ENCODE measurements at regions not wholly inside any gene's neighbourhood (a gene's known extent, or its start where the extent isn't known, plus 50 kb on each side); places are given as distances from the start of the nearest gene placed in this dataset.

DNA sequence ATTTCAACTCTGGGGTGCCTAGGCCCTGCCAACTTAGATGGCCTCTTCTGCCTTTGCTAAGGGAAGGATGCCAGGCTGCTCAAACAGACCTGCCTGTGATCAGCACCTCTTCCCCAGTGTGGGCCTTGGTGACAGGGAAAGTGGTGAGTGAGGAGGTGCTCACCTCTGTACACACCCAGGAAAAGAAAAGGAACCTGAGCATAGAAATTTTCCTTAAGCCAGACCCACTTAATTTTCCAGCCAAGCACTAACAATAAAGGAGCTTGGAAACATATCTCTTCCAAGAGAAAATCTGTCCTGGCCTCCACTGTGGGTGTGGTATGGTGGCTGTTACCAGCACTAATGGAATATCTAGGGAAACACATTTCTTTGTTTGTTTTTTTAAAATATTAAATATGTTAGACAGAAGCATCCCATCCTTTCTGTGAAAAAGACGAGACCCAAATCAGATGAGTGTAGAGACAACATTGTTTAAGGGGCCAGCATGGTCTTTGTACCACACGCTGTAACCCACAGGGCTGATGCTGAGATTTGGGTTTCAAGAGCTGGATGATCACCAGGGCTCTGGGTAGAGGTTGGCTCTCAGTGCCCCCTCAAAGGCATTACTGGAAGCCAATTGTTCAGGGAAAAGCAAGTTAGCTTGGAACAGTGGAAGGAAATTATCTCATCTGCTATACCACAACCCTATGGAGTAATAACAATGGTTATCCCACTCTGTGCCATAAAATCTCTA, 472.2 kb downstream of the INSC start:
- no peak for DNase-seq

GRCh38 chr11:15589070-15589626, 474.4 kb downstream of the INSC start:
- DNase-seq = no peak

DNA sequence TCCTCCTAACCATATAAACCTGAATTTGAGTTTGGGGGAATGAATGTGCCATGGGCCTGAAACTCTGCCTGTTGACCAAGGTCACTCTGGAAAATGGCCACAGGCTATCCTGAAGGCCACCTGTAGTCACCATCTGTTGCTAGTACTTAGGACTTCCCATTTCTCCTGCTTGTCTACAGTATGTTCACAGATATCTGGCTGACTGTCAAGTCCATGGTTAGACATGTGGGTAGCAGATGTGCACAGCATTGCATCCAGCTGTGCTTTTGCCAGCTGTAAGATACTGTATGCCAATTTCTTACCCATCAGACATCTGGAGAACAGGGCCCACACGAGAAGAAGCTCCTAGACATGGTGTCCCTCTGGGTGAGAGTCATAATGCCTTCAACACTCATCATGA, 475.4 kb downstream of the INSC start:
- no peak for DNase-seq

DNA sequence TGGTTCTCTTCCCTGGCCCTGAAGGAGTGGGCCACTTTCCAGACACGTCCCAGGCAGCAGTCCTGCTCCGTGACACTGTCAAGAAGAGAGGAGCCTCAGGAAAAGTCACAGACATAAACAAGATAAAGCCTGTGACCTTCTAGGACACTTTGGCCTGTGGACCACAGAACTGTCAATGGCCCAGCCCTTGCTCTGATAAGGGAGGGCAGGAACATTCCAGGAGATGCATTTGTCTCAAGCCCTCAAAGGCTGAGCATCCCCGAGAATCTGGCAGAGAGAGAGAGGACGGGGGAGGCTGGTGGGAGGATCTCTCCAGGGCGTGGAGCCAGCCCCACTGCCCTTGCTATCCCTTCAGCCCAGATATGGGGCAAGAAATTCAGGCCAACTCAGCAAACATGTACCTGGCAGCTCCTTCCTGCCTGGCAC, 476.4 kb downstream of the INSC start:
- no peak for DNase-seq

GRCh38 chr11:15594607-15595006, 479.9 kb downstream of the INSC start:
- no peak for DNase-seq

GRCh38 chr11:15599376-15599775, 484.7 kb downstream of the INSC start:
- DNase-seq = no peak

DNA sequence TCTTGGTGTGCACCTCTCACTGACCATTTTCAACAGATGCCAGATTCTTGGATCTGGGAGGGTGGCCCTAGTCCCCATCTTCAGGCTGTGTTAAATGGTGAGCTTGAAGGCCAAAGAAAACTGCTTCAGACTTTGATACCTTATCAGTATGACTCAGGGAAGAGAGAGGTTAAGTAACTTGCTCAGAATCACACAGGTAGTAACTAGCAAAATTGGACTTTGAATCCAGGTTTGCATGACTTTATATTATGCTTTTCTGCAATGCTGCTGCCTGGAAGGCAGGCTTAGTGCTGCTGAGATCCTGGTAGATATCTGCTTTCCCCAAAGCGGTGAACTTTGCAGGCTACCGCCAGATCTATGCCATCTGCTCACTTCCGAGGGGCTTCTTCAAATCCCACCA, 487.3 kb downstream of the INSC start:
- no peak for DNase-seq

DNA sequence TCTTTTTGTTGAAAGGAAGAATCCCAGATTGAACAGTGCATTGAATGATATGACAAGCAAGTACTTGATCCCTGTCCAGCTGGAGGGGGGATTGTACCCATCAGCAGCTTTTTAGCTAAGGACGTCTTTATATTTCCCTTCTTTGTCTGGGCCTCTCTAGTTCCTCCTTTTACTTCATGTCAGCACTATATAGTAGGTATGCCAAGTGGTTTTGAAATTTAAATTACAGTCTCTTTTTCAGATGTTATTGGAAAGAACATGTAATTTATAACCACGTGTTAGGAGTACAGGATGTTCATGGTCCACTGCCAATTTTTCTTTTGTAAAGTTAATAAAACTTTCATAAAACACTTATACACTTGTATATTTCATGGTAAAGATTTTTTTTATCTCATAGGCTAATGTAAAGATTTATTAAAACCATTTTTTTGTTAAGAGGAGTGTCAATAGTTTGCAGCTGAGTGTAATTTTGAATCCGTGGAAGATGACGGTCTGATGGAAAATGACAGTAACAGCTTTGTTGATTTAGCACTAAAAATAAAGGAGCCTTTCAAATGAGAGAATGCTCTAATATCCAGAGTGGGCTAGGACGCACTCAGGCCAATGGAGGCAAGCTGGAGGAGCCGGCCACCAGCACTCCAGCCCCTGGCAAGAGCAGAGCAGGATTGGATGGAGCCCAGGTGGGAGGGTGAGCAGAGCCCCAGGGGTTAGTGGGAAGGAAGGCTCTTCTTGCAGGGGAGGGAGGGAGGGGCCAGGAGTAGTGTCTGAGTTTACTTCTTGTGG, 488.3 kb downstream of the INSC start:
- no peak for DNase-seq

GRCh38 chr11:15605094-15605493, 490.4 kb downstream of the INSC start:
- no peak for DNase-seq

- no peak for DNase-seq
Observed at GRCh38 chr11:15607361-15608036, 492.8 kb downstream of the INSC start.

DNA sequence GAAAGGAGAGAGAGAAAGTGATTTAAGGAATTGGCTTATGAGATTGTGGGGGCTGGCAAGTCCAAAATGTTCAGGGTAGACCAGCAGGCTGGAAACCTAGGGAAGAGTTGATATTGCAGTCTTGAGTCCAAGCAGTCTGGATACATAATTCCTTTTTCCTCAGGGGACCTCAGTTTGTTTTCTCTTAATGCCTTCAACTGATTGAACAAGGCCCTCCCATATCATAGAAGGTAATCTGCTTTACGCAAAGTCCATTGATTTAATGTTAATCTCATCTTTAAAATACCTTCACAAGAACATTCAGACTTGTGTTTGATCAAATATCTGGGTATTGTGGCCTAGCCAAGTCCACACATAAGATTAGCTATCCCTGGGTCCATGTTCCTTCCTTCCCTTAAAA, 494.7 kb downstream of the INSC start:
- DNase-seq = no peak

DNA sequence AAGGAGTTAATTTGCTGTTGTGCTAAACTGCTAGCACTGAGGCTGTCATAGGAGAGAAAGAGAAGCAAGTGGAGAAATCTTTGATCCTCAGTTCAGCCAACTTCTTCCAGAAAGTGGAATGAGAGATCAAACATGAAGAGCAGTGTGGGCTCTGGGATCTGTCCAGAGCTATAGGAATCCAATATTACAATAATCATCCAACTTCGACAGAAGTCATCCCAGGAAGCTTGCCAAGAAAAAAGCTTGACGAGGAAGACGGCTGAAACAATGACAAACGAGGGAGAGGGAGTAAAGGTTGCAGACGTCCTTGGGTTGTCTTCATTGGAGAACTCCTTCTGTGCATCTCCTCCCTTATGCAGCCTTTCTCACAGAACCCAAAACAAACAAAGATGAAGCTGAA, 496.2 kb downstream of the INSC start:
- DNase-seq = no peak

- DNase-seq = no peak
Observed at GRCh38 chr11:15613251-15613650, 498.5 kb downstream of the INSC start.

GRCh38 chr11:15613789-15614188, 499.1 kb downstream of the INSC start:
- no peak for DNase-seq

DNA sequence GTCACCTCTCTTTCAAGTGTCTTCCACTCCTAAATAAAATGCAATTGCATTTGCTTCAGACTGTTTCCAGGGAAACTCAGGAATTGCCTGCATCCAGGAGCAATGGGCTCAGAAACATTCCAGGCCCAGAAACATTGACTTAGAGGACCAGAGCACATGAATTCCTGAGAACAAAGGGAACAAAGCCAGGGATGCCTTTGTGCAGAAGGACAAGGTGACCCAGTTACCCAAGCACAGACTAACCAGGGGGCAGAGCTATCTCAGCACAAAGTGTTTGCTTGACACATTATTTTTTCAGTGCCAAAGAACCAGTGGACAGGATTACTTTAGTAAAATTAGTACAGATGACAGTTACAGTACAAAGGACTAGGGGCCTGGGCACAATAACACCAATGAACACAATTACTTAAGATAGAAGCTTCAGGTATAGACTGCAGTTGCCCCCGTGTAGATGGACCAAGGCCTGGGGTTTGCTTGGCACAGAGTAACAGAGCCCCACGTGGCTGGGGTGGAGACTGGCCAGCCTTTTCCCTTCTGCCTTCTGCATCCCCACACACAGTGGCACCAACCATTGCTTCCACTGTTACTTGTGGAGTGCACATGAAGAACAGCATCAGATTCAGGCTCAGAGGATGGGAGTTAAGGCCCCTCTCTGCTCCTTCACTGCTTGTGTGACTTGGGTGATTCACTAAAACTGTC, 500.8 kb downstream of the INSC start:
- DNase-seq = no peak

- DNase-seq = no peak
Observed at GRCh38 chr11:15616130-15617105, 501.7 kb downstream of the INSC start.

- DNase-seq = no peak
Observed at GRCh38 chr11:15617126-15617525, 502.4 kb downstream of the INSC start.

DNA sequence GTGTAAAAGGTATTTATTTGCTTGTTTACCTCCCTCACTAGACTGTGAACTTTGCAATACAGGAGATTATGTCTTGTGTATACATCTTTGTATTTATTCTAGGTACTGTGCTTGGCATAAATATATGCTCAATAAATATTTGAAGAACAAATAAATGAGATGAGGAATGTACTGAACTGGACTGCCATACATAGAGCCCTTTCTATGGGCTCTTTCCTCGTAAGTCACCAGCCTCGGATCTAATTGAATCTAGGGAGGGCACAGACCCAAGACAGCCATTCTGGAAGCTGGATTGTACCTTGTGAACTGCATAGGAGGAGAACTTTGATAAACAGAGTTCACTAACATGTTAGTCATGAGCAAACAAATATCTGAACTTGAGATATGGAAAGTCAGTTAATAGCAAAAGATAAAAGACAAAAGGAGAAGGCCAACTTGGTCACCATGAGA, 503.9 kb downstream of the INSC start:
- DNase-seq = no peak

GRCh38 chr11:15621565-15621964, 506.8 kb downstream of the INSC start:
- DNase-seq = no peak

- DNase-seq = no peak
Observed at GRCh38 chr11:15622231-15622890, 507.6 kb downstream of the INSC start.

DNA sequence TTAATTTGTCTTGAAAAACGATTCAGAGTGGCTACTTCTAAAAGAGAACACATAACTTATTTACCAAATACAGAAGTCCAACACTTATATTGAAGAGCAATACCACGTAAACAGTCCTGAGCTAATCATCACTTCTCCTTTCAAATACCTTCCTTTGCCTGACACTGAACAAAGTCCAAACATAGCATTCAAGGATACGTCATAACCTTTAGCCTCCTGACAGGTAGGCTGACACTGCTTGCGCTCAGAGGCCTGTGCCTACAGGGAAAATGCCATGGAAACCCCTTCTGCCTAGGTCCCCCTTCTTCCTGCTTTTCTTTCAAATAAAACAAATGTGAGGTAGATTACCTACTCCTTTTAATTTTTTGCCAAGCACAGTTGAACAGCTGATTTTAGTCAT, 510.0 kb downstream of the INSC start:
- no peak for DNase-seq

All from effector CD4-positive, alpha-beta T cell (primary cell).